Keratinocyte (primary cell): ENCODE measurements at regions not wholly inside any gene's neighbourhood (a gene's known extent, or its start where the extent isn't known, plus 50 kb on each side); places are given as distances from the start of the nearest gene placed in this dataset.

Experiments
- DNase-seq: peaks from one replicate; pipeline ENCODE4 v3.0.0-alpha.2; 2011; ENCODE audit warnings: low read depth, missing footprints, low spot score
- FAIRE-seq: peaks from 2 replicates; lab custom pipeline; 2011; peaks lifted over from hg19 to GRCh38; lab: Jason Lieb, UNC
- H2AFZ ChIP-seq: 2 replicates; pipeline ENCODE4 v1.6.0; 2012; ENCODE audit warnings: low read length, control low read depth, inconsistent platforms; ENCODE audit not compliant: control insufficient read depth
- H3K27ac ChIP-seq: 2 replicates; pipeline ENCODE4 v1.5.1; 2011; ENCODE audit warnings: low read length; ENCODE audit not compliant: control insufficient read depth, insufficient read depth
- H3K27me3 ChIP-seq: 3 replicates; pipeline ENCODE4 v1.6.0; 2011; ENCODE audit warnings: low read length; ENCODE audit not compliant: control insufficient read depth, insufficient read depth; ENCODE audit errors: extremely low read depth
- H3K36me3 ChIP-seq, 2 experiments: 2 replicates in 1 of 2; 3 replicates in 1 of 2; pipeline ENCODE4 v1.5.1; 2011; ENCODE audit warnings: low read length in 2 of 2, mild to moderate bottlenecking in 1 of 2; ENCODE audit not compliant: control insufficient read depth in 2 of 2, insufficient read depth in 2 of 2; ENCODE audit errors: extremely low read depth in 1 of 2
- H3K4me1 ChIP-seq: 3 replicates; pipeline ENCODE4 v1.5.1; 2011; ENCODE audit warnings: low read length; ENCODE audit not compliant: control insufficient read depth, insufficient read depth; ENCODE audit errors: extremely low read depth
- H3K4me2 ChIP-seq: 3 replicates; pipeline ENCODE4 v1.6.0; 2011; ENCODE audit warnings: low read depth, low read length; ENCODE audit not compliant: control insufficient read depth, insufficient read depth; ENCODE audit errors: extremely low read depth
- H3K4me3 ChIP-seq, 3 experiments: fragments of 200-600 bp in 1 of 3; sonication (generic) in 1 of 3; 2 replicates in 2 of 3; 3 replicates in 1 of 3; pipeline ENCODE4 v1.5.1; 2011 to 2016; ENCODE audit warnings: low read length in 3 of 3, mild to moderate bottlenecking in 3 of 3, control low read depth in 2 of 3, inconsistent platforms in 1 of 3, low read depth in 1 of 3, mixed read lengths in 1 of 3, mixed run types in 1 of 3, moderate library complexity in 1 of 3; ENCODE audit not compliant: control insufficient read depth in 2 of 3, insufficient read depth in 2 of 3; ENCODE audit errors: extremely low read depth in 1 of 3
- H3K79me2 ChIP-seq: 2 replicates; pipeline ENCODE4 v1.6.0; 2012; ENCODE audit warnings: low read length; ENCODE audit not compliant: control insufficient read depth, insufficient read depth
- H3K9ac ChIP-seq: 3 replicates; pipeline ENCODE4 v1.6.0; 2011; ENCODE audit warnings: low read length; ENCODE audit not compliant: control insufficient read depth, insufficient read depth; ENCODE audit errors: extremely low read depth
- H3K9me1 ChIP-seq: 3 replicates; pipeline ENCODE4 v1.6.0; 2011; ENCODE audit warnings: low read length; ENCODE audit not compliant: control insufficient read depth, insufficient read depth; ENCODE audit errors: extremely low read depth
- H3K9me3 ChIP-seq: 2 replicates; pipeline ENCODE4 v1.5.1; 2012; ENCODE audit warnings: low read depth, low read length; ENCODE audit not compliant: control insufficient read depth
- H4K20me1 ChIP-seq: 3 replicates; pipeline ENCODE4 v1.6.0; 2011; ENCODE audit warnings: low read length; ENCODE audit not compliant: control insufficient read depth, insufficient read depth; ENCODE audit errors: extremely low read depth
- EZH2 ChIP-seq: IDR thresholded peaks from one replicate; pipeline ENCODE4 v1.6.1; 2012; ENCODE audit warnings: inconsistent platforms, mild to moderate bottlenecking, low read length, moderate library complexity
- dilution Hi-C: fragments of 300-500 bp; cut with MboI; formaldehyde crosslinking; loops from one replicate; pipeline ENCODE4 v1.7.0; 2020; ENCODE audit warnings: low sequenced_read_pairs; ENCODE audit not compliant: extremely low pct_ligation_motif_present
- TF ChIP-seq, protein P1 (sequence below), 3 experiments: IDR thresholded peaks in 1 of 3; conservative IDR thresholded peaks in 1 of 3; optimal IDR thresholded peaks in 1 of 3; 2 replicates in 2 of 3; 3 replicates in 1 of 3; pipeline versions ENCODE3 to v1.5.1; 2011; ENCODE audit warnings: low read length in 3 of 3, mild to moderate bottlenecking in 3 of 3, moderate library complexity in 2 of 3, control low read depth in 1 of 3, inconsistent platforms in 1 of 3; ENCODE audit not compliant: insufficient read depth in 2 of 3; ENCODE audit errors: extremely low read depth in 1 of 3

- no peak for TF ChIP-seq EZH2
- TF ChIP-seq, protein P1, sequence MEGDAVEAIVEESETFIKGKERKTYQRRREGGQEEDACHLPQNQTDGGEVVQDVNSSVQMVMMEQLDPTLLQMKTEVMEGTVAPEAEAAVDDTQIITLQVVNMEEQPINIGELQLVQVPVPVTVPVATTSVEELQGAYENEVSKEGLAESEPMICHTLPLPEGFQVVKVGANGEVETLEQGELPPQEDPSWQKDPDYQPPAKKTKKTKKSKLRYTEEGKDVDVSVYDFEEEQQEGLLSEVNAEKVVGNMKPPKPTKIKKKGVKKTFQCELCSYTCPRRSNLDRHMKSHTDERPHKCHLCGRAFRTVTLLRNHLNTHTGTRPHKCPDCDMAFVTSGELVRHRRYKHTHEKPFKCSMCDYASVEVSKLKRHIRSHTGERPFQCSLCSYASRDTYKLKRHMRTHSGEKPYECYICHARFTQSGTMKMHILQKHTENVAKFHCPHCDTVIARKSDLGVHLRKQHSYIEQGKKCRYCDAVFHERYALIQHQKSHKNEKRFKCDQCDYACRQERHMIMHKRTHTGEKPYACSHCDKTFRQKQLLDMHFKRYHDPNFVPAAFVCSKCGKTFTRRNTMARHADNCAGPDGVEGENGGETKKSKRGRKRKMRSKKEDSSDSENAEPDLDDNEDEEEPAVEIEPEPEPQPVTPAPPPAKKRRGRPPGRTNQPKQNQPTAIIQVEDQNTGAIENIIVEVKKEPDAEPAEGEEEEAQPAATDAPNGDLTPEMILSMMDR (optimal IDR thresholded peaks at IDR 0.05 in 1 of 3, IDR thresholded peaks at IDR 0.05 in 1 of 3, conservative IDR thresholded peaks at IDR 0.05 in 1 of 3; ENCODE audit: extremely low read depth in 1 of 3, insufficient read depth in 2 of 3, low read length in 3 of 3): no peak
- Histone ChIP-seq H3K4me2 (peak overlapping the region; percentile 52), H3K9me1 (no peaks in the 10 kb centered on the region), H3K27ac (peak overlapping the region; percentile 67), H4K20me1 (no peaks in the 10 kb centered on the region), H3K27me3 (no peaks in the 10 kb centered on the region), H3K9me3 (no peaks in the 10 kb centered on the region), H3K79me2 (no peaks in the 10 kb centered on the region), H3K36me3 (no peaks in the 10 kb centered on the region), H3K4me3 (no peak overlapping the region), H3K9ac (no peak overlapping the region), H3K4me1 (peaks cover 51% of the 10 kb centered on the region), H2AFZ (no peak overlapping the region)
- dilution Hi-C loops: no loop called here
- FAIRE-seq (no peak), DNase-seq (no peak)
Observed at GRCh38 chr5:96258692-96259091, 174.4 kb downstream of the PCSK1 start.

DNA sequence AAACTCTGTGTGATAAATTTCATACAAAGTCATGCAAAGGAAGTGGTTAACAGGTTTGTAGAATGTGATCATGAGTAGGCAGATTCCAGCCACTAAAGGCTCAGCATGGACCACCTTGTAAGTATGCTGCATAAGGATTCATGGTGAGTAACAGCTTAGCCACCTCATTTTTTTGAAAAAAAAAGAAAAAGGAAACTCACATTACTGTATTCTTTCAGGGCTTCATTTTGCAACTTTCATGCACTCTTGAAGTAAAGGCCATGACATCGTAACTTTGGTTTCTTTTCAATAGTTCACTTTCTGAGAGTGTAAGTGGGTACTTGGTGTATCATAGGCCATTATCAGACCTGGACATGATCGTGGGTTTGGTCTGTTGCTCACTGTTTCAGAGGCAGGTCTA lies 175.1 kb downstream of the PCSK1 start:
- TF ChIP-seq EZH2: no peak
- TF ChIP-seq, protein P1 (optimal IDR thresholded peaks at IDR 0.05 in 1 of 3, IDR thresholded peaks at IDR 0.05 in 1 of 3, conservative IDR thresholded peaks at IDR 0.05 in 1 of 3; ENCODE audit: extremely low read depth in 1 of 3, insufficient read depth in 2 of 3, low read length in 3 of 3): no peak
- Histone ChIP-seq H3K4me3 (no peak overlapping the region), H3K9me3 (no peaks in the 10 kb centered on the region), H3K9me1 (no peaks in the 10 kb centered on the region), H3K4me1 (peaks cover 59% of the 10 kb centered on the region), H3K4me2 (no peak overlapping the region), H3K79me2 (no peaks in the 10 kb centered on the region), H3K27me3 (no peaks in the 10 kb centered on the region), H2AFZ (no peak overlapping the region), H3K36me3 (no peaks in the 10 kb centered on the region), H3K9ac (no peak overlapping the region), H4K20me1 (no peaks in the 10 kb centered on the region), H3K27ac (peak overlapping the region; percentile 67)
- DNase-seq: no peak
- dilution Hi-C loops: no loop called here
- FAIRE-seq: no peak
